ENCODE measurements at regions not wholly inside any gene's neighbourhood (a gene's known extent, or its start where the extent isn't known, plus 50 kb on each side); places are given as distances from the start of the nearest gene placed in this dataset.

DNA sequence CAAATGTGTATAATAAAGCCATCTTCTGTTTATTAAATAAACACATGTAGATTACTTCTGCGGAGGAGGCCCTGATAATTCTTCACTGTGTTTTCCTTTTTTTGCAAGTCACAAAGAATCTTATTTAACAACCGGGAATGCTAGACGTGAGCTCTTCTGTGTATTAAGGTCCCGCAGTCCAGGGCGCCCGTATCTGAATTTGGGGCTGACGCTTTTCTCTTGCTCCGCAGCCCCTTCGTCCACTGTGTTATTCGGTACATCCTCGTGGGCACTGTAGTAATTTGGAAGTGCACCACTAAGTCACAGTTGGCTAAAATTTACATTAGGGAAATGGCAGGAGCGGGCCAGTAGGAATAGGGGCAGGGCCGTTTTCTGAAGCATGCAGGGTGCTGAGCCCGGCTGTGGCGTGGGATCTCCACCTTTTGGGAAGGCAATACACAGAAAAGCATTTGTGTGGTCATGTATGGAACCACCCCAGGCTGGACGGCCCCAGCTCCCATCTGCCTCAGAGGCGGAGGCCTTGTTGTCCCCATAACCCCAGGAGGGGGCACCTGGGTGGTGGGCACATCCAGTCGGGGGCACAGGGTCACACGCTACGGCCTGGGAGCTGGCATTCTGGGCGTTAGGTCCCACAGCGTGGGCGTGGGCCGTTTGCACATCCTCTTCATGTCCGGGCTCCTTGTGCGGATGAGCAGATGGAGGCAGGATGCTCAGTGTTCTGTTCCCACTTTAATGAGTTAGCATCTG lies 258.7 kb upstream of the IRX4 start:
- TF ChIP-seq, protein P1, sequence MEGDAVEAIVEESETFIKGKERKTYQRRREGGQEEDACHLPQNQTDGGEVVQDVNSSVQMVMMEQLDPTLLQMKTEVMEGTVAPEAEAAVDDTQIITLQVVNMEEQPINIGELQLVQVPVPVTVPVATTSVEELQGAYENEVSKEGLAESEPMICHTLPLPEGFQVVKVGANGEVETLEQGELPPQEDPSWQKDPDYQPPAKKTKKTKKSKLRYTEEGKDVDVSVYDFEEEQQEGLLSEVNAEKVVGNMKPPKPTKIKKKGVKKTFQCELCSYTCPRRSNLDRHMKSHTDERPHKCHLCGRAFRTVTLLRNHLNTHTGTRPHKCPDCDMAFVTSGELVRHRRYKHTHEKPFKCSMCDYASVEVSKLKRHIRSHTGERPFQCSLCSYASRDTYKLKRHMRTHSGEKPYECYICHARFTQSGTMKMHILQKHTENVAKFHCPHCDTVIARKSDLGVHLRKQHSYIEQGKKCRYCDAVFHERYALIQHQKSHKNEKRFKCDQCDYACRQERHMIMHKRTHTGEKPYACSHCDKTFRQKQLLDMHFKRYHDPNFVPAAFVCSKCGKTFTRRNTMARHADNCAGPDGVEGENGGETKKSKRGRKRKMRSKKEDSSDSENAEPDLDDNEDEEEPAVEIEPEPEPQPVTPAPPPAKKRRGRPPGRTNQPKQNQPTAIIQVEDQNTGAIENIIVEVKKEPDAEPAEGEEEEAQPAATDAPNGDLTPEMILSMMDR (IDR thresholded peaks at IDR 0.05; ENCODE audit: low read depth, low read length, missing control alignments) = no peak
- no peak overlapping the region for H3K4me3 ChIP-seq (replicated peaks; ENCODE audit: low read depth, low read length)
- DNase-seq (ENCODE audit: extremely low read depth, low read depth) = no peak

DNA sequence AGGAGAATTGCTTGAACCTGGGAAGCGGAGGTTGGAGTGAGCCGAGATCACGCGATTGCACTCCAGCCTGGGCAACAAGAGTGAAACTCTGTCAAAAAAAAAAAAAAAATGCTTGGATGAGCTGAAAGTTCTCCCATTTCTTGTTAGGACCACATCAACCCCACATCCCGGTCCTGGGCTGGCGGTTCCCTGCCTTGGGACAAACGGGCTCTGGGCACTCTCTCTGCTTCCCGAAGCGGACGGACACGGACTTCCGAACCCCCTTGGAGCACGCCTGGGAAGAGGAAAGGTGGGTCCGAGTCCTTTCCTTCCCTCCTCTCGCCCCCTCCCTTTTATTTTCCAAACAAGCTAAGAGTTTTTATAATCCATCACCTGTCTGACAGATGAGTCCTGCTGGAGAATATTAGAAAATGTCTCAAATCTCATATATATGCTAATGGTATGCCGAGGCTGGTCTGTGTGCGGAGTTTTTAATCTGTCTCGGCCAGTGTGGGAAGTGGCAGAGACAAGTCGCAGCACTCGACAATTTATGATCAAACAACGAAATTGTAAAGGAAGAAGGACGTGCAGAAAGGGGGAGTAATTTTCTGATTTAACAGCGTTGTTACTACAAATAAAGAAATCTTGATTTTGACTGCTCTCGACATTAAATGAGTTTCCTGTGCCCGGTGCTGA lies 257.9 kb upstream of the IRX4 start:
- DNase-seq (ENCODE audit: extremely low read depth, low read depth) = no peak
- TF ChIP-seq, protein P1 (IDR thresholded peaks at IDR 0.05; ENCODE audit: low read depth, low read length, missing control alignments) = no peak
- H3K4me3 ChIP-seq (replicated peaks; ENCODE audit: low read depth, low read length) = no peak overlapping the region

DNA sequence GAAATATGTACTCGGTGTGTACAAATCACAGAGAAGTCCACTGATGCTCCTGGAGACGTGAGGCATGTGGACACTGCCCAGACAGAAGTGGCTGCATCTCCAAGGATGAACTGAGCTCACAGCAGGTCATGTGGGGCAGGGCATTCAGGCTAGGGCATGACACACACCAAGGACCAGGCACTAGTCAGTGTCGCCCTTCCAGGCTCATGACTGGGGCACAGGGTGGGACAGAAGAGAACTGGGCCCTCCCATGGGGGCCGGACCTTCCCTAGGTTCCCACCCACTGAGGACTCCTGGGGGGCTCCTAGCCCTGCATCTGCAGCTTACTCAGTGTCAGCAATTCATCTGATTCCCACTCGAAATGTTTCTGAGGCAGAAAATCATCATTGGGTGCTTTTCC lies 256.8 kb upstream of the IRX4 start:
- no peak overlapping the region for H3K4me3 ChIP-seq (replicated peaks; ENCODE audit: low read depth, low read length)
- DNase-seq (ENCODE audit: extremely low read depth, low read depth) = no peak
- TF ChIP-seq, protein P1 (IDR thresholded peaks at IDR 0.05; ENCODE audit: low read depth, low read length, missing control alignments) = no peak

DNA sequence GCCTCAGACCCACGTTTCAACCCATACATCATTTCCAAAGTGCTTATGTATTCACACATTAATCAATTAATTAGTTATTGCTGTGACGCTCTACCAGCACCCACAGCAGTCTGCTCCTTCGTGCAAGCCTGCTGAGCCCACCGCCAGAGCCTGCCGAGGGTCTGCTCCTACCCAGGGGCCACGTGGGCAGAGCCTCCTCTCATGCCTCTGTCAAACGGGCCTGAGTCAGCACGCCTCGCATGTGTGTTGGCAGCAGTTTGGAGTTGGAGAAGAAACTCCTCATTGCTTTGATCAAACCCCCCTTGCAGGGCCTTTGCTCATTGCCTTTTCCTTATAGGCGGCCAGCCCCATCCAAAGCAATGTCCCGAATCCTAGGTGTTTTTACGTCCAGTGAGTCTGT lies 256.2 kb upstream of the IRX4 start:
- TF ChIP-seq, protein P1 (IDR thresholded peaks at IDR 0.05; ENCODE audit: low read depth, low read length, missing control alignments) = no peak
- H3K4me3 ChIP-seq (replicated peaks; ENCODE audit: low read depth, low read length) = no peak overlapping the region
- no peak for DNase-seq (ENCODE audit: extremely low read depth, low read depth)

DNA sequence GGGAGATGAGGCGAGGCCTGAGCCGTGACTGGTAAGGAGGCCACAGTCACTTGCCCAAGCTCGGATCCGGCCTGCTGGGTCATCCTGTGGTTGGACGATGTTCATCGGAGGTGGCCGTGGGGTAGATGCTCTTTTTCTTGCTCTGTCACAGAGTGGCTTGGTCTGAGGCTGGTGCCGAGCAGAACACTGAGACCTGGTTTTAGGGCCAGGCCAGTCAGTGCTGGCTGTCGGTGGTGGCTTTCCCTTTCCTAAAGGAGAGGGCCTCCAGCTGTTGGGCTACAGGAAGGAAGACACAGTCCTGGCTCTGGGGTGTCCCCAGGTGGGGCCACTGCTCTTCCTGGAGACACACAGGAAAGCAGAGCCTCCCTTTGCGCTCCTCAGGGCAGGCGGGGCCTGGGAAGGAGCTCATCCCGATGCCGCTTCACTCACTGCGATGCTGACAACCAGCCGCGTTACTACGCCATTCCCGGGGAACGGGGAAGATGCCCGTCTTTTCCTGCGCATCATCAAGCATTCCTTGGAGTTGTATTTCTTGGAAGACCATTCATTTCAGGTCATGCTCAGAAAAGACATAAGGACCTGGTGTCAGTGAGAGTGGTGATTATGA lies 254.8 kb upstream of the IRX4 start:
- H3K4me3 ChIP-seq (replicated peaks; ENCODE audit: low read depth, low read length) = no peak overlapping the region
- no peak for DNase-seq (ENCODE audit: extremely low read depth, low read depth)
- TF ChIP-seq, protein P1 (IDR thresholded peaks at IDR 0.05; ENCODE audit: low read depth, low read length, missing control alignments) = no peak

DNA sequence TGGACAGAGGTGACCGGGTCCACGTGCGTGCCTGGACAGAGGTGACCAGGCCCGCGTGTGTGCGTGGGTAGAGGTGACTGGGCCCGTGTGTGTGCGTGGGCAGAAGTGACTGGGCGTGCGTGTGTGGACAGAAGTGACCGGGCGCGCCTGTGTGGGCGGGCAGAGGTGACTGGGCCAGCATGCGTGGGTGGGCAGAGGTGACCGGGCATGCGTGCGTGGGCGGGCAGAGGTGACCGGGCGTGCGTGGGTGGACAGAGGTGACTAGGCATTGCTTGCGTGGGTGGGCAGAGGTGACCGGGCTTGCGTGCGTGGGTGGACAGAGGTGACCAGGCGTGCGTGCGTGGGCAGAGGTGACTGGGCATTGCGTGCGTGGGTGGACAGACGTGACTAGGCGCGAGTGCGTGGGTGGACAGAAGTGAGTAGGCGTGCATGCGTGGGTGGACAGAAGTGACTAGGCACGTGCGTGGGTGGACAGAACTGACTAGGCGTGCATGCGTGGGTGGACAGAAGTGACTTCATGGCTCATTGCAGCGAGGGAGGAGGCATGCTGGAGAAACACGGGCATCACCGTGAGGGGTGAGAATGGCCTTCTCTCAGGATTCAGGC lies 254.1 kb upstream of the IRX4 start:
- TF ChIP-seq, protein P1 (IDR thresholded peaks at IDR 0.05; ENCODE audit: low read depth, low read length, missing control alignments) = no peak
- no peak for DNase-seq (ENCODE audit: extremely low read depth, low read depth)
- no peak overlapping the region for H3K4me3 ChIP-seq (replicated peaks; ENCODE audit: low read depth, low read length)
